Osteoblast (primary cell): ENCODE measurements at regions not wholly inside any gene's neighbourhood (a gene's known extent, or its start where the extent isn't known, plus 50 kb on each side); places are given as distances from the start of the nearest gene placed in this dataset.

Source experiments
- DNase-seq: peaks from one replicate; pipeline ENCODE4 v3.0.0; 2011; ENCODE audit warnings: low spot score, mixed read lengths; ENCODE audit not compliant: insufficient read length; ENCODE audit errors: missing footprints
- H2AFZ ChIP-seq: 2 replicates; pipeline ENCODE4 v1.6.0; 2011; ENCODE audit warnings: mild to moderate bottlenecking, low read length
- H3K27ac ChIP-seq: 2 replicates; pipeline ENCODE4 v1.5.1; 2011; ENCODE audit warnings: mild to moderate bottlenecking, low read depth, low read length, moderate library complexity
- H3K27me3 ChIP-seq: 2 replicates; pipeline ENCODE4 v1.6.0; 2012; ENCODE audit warnings: mild to moderate bottlenecking, control low read depth, inconsistent platforms, low read length, moderate library complexity; ENCODE audit not compliant: insufficient read depth
- H3K36me3 ChIP-seq: 2 replicates; pipeline ENCODE4 v1.5.1; 2011; ENCODE audit warnings: mild to moderate bottlenecking, low read length, control low read depth, moderate library complexity; ENCODE audit not compliant: insufficient read depth
- H3K4me1 ChIP-seq: 2 replicates; pipeline ENCODE4 v1.5.1; 2011; ENCODE audit warnings: mild to moderate bottlenecking, low read length, control low read depth, moderate library complexity; ENCODE audit not compliant: insufficient read depth
- H3K4me2 ChIP-seq: 2 replicates; pipeline ENCODE4 v1.6.0; 2011; ENCODE audit warnings: mild to moderate bottlenecking, low read length; ENCODE audit not compliant: insufficient read depth
- H3K4me3 ChIP-seq: fragments of 200-600 bp; sonication (generic); 3 replicates; pipeline ENCODE4 v1.5.1; 2012; ENCODE audit warnings: mild to moderate bottlenecking, low read length, inconsistent platforms; ENCODE audit not compliant: insufficient read depth
- H3K79me2 ChIP-seq: 2 replicates; pipeline ENCODE4 v1.6.0; 2012; ENCODE audit warnings: mild to moderate bottlenecking, low read length, control low read depth, inconsistent platforms; ENCODE audit not compliant: insufficient read depth
- H3K9me3 ChIP-seq: 2 replicates; pipeline ENCODE4 v1.5.1; 2011; ENCODE audit warnings: low read depth, low read length, control low read depth
- H4K20me1 ChIP-seq: 2 replicates; pipeline ENCODE4 v1.6.0; 2012; ENCODE audit warnings: mild to moderate bottlenecking, low read length, control low read depth; ENCODE audit not compliant: insufficient read depth
- TF ChIP-seq, protein P1 (sequence below): IDR thresholded peaks from 2 replicates; pipeline ENCODE4 v1.5.1; 2011; ENCODE audit warnings: mild to moderate bottlenecking, low read depth, low read length, moderate library complexity; ENCODE audit errors: extremely low read depth

DNA sequence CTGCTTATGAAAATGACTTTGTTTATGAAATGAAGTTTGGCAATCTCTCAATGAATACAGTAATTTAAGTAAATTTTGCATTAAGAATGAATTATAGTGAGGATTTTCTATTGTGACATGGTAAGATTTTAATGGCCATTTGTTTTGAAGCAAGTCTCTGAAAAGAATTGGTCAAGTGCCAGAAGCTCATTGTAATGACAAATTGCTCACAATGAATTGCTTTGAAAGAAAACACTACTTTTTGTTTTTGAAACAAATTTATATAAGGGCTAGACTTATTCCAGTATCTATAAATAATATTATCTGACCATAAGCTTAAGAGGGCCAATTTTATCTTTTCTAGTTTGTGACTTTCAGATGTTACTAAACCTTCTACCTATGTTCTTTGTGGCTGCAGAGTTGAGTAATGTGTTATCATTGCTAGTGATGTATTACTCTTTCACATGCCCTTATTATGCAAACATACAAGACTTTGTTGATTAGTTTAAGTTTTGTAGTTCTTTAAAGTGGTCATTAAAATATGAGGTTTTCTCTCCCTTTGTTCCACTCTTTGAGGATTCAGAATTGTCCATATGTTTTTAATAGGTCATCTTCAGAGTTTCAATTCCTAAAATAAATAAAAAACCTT lies 93.0 kb upstream of the ZNF608 start:
- DNase-seq = no peak

DNA sequence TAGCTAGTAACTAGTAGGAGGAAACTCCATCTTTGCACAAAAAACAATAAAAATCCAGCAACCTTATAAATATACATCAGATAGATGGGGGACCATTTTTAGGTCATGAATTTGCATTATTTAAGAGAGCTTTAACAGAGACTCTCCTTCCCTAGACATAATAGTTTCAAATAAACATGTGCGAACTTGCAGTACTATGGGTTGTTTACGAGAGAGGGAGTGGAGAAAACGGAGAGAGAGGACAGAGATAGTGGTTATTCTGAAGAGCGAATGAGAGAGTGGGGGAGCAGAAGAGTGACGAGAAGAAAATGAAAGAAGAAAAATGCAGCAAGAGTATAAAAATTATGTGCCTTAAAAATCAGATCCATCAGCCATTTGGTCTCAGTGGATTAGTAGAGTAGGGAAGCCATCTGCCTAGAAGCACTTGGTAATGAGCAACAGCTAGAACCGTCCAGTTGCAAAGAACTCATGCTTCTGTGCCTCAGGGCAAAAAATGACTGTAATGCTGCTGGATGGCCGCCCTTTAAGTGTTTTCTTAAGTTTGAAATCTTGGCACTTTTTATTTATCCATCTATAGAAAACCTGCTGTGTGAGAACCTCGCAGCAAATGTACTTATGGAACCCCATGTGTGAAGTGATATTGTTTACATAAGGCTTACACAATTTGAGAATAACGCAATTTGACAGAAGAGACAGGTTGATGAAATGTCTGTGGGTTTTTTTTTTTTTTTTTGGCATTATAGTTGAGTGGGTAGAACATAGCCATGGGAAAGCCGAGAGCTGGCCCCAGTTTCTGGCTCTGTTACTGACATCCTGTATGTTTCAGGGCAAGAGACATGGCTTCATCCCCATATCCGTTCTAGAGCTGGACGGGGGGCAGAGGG lies 95.6 kb upstream of the ZNF608 start:
- TF ChIP-seq, protein P1, sequence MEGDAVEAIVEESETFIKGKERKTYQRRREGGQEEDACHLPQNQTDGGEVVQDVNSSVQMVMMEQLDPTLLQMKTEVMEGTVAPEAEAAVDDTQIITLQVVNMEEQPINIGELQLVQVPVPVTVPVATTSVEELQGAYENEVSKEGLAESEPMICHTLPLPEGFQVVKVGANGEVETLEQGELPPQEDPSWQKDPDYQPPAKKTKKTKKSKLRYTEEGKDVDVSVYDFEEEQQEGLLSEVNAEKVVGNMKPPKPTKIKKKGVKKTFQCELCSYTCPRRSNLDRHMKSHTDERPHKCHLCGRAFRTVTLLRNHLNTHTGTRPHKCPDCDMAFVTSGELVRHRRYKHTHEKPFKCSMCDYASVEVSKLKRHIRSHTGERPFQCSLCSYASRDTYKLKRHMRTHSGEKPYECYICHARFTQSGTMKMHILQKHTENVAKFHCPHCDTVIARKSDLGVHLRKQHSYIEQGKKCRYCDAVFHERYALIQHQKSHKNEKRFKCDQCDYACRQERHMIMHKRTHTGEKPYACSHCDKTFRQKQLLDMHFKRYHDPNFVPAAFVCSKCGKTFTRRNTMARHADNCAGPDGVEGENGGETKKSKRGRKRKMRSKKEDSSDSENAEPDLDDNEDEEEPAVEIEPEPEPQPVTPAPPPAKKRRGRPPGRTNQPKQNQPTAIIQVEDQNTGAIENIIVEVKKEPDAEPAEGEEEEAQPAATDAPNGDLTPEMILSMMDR = no peak
- Histone ChIP-seq H3K9me3 (no peaks in the 10 kb centered on the region), H3K36me3 (no peaks in the 10 kb centered on the region), H3K27ac (no peak overlapping the region), H3K4me3 (no peak overlapping the region), H3K4me1 (no peaks in the 10 kb centered on the region), H4K20me1 (no peaks in the 10 kb centered on the region), H2AFZ (no peak overlapping the region), H3K27me3 (no peaks in the 10 kb centered on the region), H3K4me2 (no peak overlapping the region), H3K79me2 (no peaks in the 10 kb centered on the region)
- DNase-seq = no peak

More for the DNA sequence above, 93.0 kb upstream of the ZNF608 start:
- no peaks in the 10 kb centered on the region for H3K27me3 ChIP-seq
- H3K27ac ChIP-seq = no peak overlapping the region
- H3K4me3 ChIP-seq = no peak overlapping the region
- no peak overlapping the region for H3K4me2 ChIP-seq
- H3K36me3 ChIP-seq = no peaks in the 10 kb centered on the region
- H3K9me3 ChIP-seq = no peaks in the 10 kb centered on the region
- no peaks in the 10 kb centered on the region for H3K79me2 ChIP-seq
- H3K4me1 ChIP-seq = no peaks in the 10 kb centered on the region
- H4K20me1 ChIP-seq = no peaks in the 10 kb centered on the region
- H2AFZ ChIP-seq = no peak overlapping the region
- TF ChIP-seq, protein P1 = no peak

DNA sequence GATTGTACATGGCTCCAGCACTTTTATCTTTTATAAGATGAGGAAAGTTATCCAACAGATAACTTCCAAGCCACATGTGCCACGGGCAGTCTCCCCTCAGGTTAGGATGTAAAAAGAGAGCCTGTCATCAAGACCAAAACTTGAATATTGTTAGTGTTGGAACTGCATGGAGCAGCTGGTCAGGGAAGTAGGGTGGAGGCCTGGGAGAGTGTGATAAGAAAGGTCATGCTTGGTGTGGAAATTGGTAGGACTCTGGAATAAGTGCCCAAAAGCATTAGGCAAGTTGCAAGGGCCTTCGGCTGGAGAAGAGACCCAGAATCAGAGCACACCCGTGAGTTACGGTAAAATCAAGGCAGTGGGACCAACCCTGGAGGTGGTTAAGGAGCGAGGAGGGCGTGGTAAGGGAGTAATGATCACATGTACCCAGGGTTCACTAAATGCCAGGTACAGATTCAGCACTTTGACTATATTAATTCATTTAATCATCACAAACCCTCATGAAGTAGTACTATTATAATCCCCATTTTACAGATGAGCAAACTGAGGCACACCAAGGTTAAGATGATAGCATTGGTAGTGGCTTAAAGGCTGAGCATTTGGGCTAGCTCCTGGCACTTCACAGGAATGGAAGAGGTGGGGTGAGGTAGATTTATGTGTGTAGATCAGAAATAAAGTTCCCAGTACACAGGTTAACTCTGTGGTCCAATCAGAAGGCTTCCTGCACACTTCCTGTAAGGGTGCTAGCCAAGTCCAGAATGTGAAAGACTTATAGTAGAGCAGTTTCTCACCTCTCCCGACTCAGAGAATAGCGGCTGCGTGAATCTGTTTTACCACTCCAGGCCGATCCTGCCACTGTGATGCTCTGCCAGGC lies 96.5 kb upstream of the ZNF608 start:
- Histone ChIP-seq H4K20me1 (no peaks in the 10 kb centered on the region), H3K27me3 (no peaks in the 10 kb centered on the region), H3K79me2 (no peaks in the 10 kb centered on the region), H3K27ac (no peak overlapping the region), H2AFZ (peak overlapping the region; percentile 69), H3K9me3 (no peaks in the 10 kb centered on the region), H3K4me3 (no peak overlapping the region), H3K4me2 (no peak overlapping the region), H3K36me3 (no peaks in the 10 kb centered on the region), H3K4me1 (no peaks in the 10 kb centered on the region)
- DNase-seq = peak; percentile 30
- TF ChIP-seq, protein P1 = no peak
